22Rv1 (cell line): ENCODE measurements at regions not wholly inside any gene's neighbourhood (a gene's known extent, or its start where the extent isn't known, plus 50 kb on each side); places are given as distances from the start of the nearest gene placed in this dataset.

Experiments used
- H3K27ac ChIP-seq: fragments of 450-650 bp; 2 replicates; pipeline ENCODE4 v1.5.1; 2017
- CTCF ChIP-seq: fragments of 450-650 bp; IDR thresholded peaks from 2 replicates; pipeline ENCODE4 v1.5.1; 2017; ENCODE audit warnings: mild to moderate bottlenecking
- ZFX ChIP-seq: fragments of 450-650 bp; IDR thresholded peaks from 2 replicates; pipeline ENCODE4 v1.6.1; 2017; ENCODE audit warnings: antibody characterized with exemption, borderline replicate concordance

- H3K27ac ChIP-seq = no peak overlapping the region
- no peak for TF ChIP-seq ZFX
- no peak for TF ChIP-seq CTCF
Measured at GRCh38 chr21:27209546-27209945, 242.7 kb upstream of the ADAMTS5 start.

GRCh38 chr21:27206368-27206982 lies 239.6 kb upstream of the ADAMTS5 start:
- no peak for TF ChIP-seq CTCF
- no peak for TF ChIP-seq ZFX
- no peak overlapping the region for H3K27ac ChIP-seq

GRCh38 chr21:27202301-27202700 lies 235.4 kb upstream of the ADAMTS5 start:
- no peak overlapping the region for H3K27ac ChIP-seq
- TF ChIP-seq CTCF = no peak
- no peak for TF ChIP-seq ZFX

- no peak for TF ChIP-seq CTCF
- no peak for TF ChIP-seq ZFX
- H3K27ac ChIP-seq = no peak overlapping the region
Measured at GRCh38 chr21:27201197-27201596, 234.3 kb upstream of the ADAMTS5 start.

GRCh38 chr21:27196651-27197050 lies 229.8 kb upstream of the ADAMTS5 start:
- TF ChIP-seq CTCF (no peak), ZFX (no peak)

GRCh38 chr21:27192281-27192949 lies 225.5 kb upstream of the ADAMTS5 start:
- H3K27ac ChIP-seq = no peak overlapping the region
- TF ChIP-seq ZFX (no peak), CTCF (no peak)

More at GRCh38 chr21:27196651-27197050, 229.8 kb upstream of the ADAMTS5 start:
- no peak overlapping the region for H3K27ac ChIP-seq

GRCh38 chr21:27190601-27191000 lies 223.7 kb upstream of the ADAMTS5 start:
- TF ChIP-seq CTCF (no peak), ZFX (no peak)
- no peak overlapping the region for H3K27ac ChIP-seq
